SK-N-MC (cell line): ENCODE measurements at regions not wholly inside any gene's neighbourhood (a gene's known extent, or its start where the extent isn't known, plus 50 kb on each side); places are given as distances from the start of the nearest gene placed in this dataset.

ENCODE experiments used
- EZH2 ChIP-seq: fragments of 200-600 bp; sonication (generic); IDR thresholded peaks from one replicate; pipeline ENCODE4 v1.6.1; 2017; ENCODE audit warnings: antibody characterized with exemption
- FOXP2 ChIP-seq: optimal IDR thresholded peaks from 2 replicates; pipeline ENCODE3; 2011; ENCODE audit warnings: mild to moderate bottlenecking, moderate library complexity; ENCODE audit not compliant: insufficient read depth; ENCODE audit errors: extremely low read length, control extremely low read depth
- POLR2AphosphoS5 ChIP-seq: IDR thresholded peaks from 2 replicates; pipeline ENCODE4 v1.6.1; 2012; ENCODE audit warnings: mild to moderate bottlenecking, low read depth, low read length, borderline replicate concordance

DNA sequence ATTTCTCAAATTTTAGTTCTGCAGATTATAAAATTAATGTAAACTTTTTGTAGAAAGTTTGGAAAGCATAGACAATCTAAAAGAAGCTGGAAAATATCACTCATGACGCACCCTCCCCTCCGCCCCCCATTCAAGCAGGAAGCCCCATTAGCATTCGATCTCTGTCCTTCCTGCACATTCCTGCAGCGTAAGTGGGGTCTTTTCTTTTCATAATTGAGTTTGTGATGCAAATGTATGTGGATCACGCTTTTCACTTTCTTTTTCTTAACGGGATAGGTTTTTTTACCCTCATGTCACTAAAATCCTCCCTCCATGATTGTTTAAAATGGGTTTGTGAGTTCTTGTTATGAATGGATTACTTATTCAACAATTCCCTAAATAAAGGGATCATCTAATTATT is 181.7 kb upstream of the HDAC4 start:
- TF ChIP-seq EZH2 (no peak), FOXP2 (no peak), POLR2AphosphoS5 (no peak)
